HFF-Myc (cell line): ENCODE measurements at regions not wholly inside any gene's neighbourhood (a gene's known extent, or its start where the extent isn't known, plus 50 kb on each side); places are given as distances from the start of the nearest gene placed in this dataset.

ENCODE experiments used
- DNase-seq: peaks from one replicate; pipeline ENCODE4 v3.0.0-alpha.2; 2011; ENCODE audit warnings: low read depth; ENCODE audit errors: extremely low read depth
- H3K4me3 ChIP-seq: replicated peaks from 2 replicates; pipeline ENCODE4 v1.5.1; 2011; ENCODE audit warnings: low read depth, mild to moderate bottlenecking, control low read depth, low read length
- CTCF ChIP-seq: IDR thresholded peaks from 2 replicates; pipeline ENCODE4 v1.5.1; 2012; ENCODE audit warnings: mild to moderate bottlenecking, low read depth, low read length, control low read depth; ENCODE audit errors: missing control alignments

GRCh38 chr7:133199831-133200230 is 53.0 kb upstream of the EXOC4 start:
- no peak overlapping the region for H3K4me3 ChIP-seq
- DNase-seq: no peak
- TF ChIP-seq CTCF: no peak

- no peak for DNase-seq
- no peak for TF ChIP-seq CTCF
- no peak overlapping the region for H3K4me3 ChIP-seq
These were observed 51.4 kb upstream of the EXOC4 start for GRCh38 chr7:133201470-133201869.

- TF ChIP-seq CTCF: no peak
- H3K4me3 ChIP-seq: no peak overlapping the region
- no peak for DNase-seq
These were observed 49.9 kb upstream of the EXOC4 start for GRCh38 chr7:133202942-133203341.
